HCT116 (cell line): ENCODE measurements at regions not wholly inside any gene's neighbourhood (a gene's known extent, or its start where the extent isn't known, plus 50 kb on each side); places are given as distances from the start of the nearest gene placed in this dataset.
A peak's percentile ranks its signal among the peaks of the same experiment; 100 is the strongest.

Experiments
- CTCF ChIP-seq, 3 experiments: fragments of 200-600 bp in 1 of 3; sonication (generic) in 1 of 3; IDR thresholded peaks in 2 of 3; conservative IDR thresholded peaks in 1 of 3; 2 replicates each; pipeline ENCODE4 v1.5.1; 2012 to 2017; ENCODE audit warnings: low read depth in 2 of 3, low read length in 2 of 3, antibody characterized with exemption in 1 of 3, borderline replicate concordance in 1 of 3, control low read depth in 1 of 3, mild to moderate bottlenecking in 1 of 3, mixed read lengths in 1 of 3, mixed run types in 1 of 3, moderate library complexity in 1 of 3; ENCODE audit not compliant: insufficient read depth in 1 of 3
- JUND ChIP-seq: IDR thresholded peaks from 2 replicates; pipeline ENCODE4 v1.6.1; 2012
- MAX ChIP-seq: IDR thresholded peaks from 2 replicates; pipeline ENCODE4 v1.6.1; 2012
- POLR2A ChIP-seq: IDR thresholded peaks from 2 replicates; pipeline ENCODE4 v1.7.0; 2011; ENCODE audit warnings: borderline replicate concordance; ENCODE audit not compliant: insufficient read depth, insufficient read length; ENCODE audit errors: extremely low read depth
- POLR2AphosphoS5 ChIP-seq: IDR thresholded peaks from 2 replicates; pipeline ENCODE4 v1.6.1; 2011; ENCODE audit warnings: mild to moderate bottlenecking, low read depth, low read length, moderate library complexity
- RAD21 ChIP-seq: IDR thresholded peaks from 2 replicates; pipeline ENCODE4 v1.6.1; 2012; ENCODE audit warnings: low read depth, mild to moderate bottlenecking
- REST ChIP-seq: IDR thresholded peaks from 2 replicates; pipeline ENCODE4 v1.6.1; 2012; ENCODE audit warnings: low read depth
- SRF ChIP-seq: IDR thresholded peaks from 2 replicates; pipeline ENCODE4 v1.6.1; 2012; ENCODE audit warnings: low read depth
- ZFX ChIP-seq: fragments of 450-650 bp; IDR thresholded peaks from 2 replicates; pipeline ENCODE4 v1.6.1; 2017

GRCh38 chr6:6915219-6915618, 192.5 kb upstream of the RREB1 start:
- TF ChIP-seq CTCF (IDR thresholded peaks at IDR 0.05 in 2 of 3, conservative IDR thresholded peaks at IDR 0.05 in 1 of 3; ENCODE audit: borderline replicate concordance in 1 of 3, insufficient read depth in 1 of 3, low read depth in 2 of 3, low read length in 2 of 3), result peak in 2 of 3 experiments; percentile 13 to 16; a peak in 1 of 6 replicates
- TF ChIP-seq ZFX, result no peak
- no peak for TF ChIP-seq SRF
- TF ChIP-seq POLR2AphosphoS5, result no peak
- TF ChIP-seq REST, result no peak
- TF ChIP-seq POLR2A, result no peak
- peak; percentile 57 for TF ChIP-seq RAD21
- no peak for TF ChIP-seq MAX
- no peak for TF ChIP-seq JUND
